NCI-H1436 (cell line): ENCODE measurements at regions not wholly inside any gene's neighbourhood (a gene's known extent, or its start where the extent isn't known, plus 50 kb on each side); places are given as distances from the start of the nearest gene placed in this dataset.
"Not testable (repeated sequence)": the region's sequence is repeated elsewhere in the genome, so short reads cannot be mapped to it uniquely, and the experiment has no call there.

Experiments used
- DNase-seq: peaks from one replicate; lab custom pipeline; 2025; lab: John Stamatoyannopoulos, UW

GRCh38 chr5:60517850-60518249 is 182.1 kb downstream of the DEPDC1B start:
- DNase-seq: no peak

- no peak for DNase-seq
Measured at GRCh38 chr5:60517094-60517694, 182.8 kb downstream of the DEPDC1B start.

- DNase-seq: no peak
Measured at GRCh38 chr5:60516688-60517087, 183.3 kb downstream of the DEPDC1B start.

- no peak for DNase-seq
Measured at GRCh38 chr5:60514152-60514551, 185.8 kb downstream of the DEPDC1B start.

GRCh38 chr5:60512117-60512516 is 187.8 kb downstream of the DEPDC1B start:
- no peak for DNase-seq

- DNase-seq: no peak
Measured at GRCh38 chr5:60510663-60511062, 189.3 kb downstream of the DEPDC1B start.

GRCh38 chr5:60510049-60510448 is 189.9 kb downstream of the DEPDC1B start:
- DNase-seq: no peak

GRCh38 chr5:60509519-60509918 is 190.4 kb downstream of the DEPDC1B start:
- DNase-seq: no peak

GRCh38 chr5:60507687-60508086 is 192.3 kb downstream of the DEPDC1B start:
- DNase-seq: no peak

GRCh38 chr5:60505373-60506171 is 194.4 kb downstream of the DEPDC1B start:
- no peak for DNase-seq

GRCh38 chr5:60504342-60504741 is 195.6 kb downstream of the DEPDC1B start:
- no peak for DNase-seq

- DNase-seq: no peak
Measured at GRCh38 chr5:60503771-60504170, 196.2 kb downstream of the DEPDC1B start.

- DNase-seq: no peak
Measured at GRCh38 chr5:60497706-60498500, 202.1 kb downstream of the DEPDC1B start.

- no peak for DNase-seq
Measured at GRCh38 chr5:60495644-60496520, 204.1 kb downstream of the DEPDC1B start.

- no peak for DNase-seq
Measured at GRCh38 chr5:60494635-60495034, 205.3 kb downstream of the DEPDC1B start.

GRCh38 chr5:60494144-60494543 is 205.8 kb downstream of the DEPDC1B start:
- no peak for DNase-seq

GRCh38 chr5:60493372-60493771 is 206.6 kb downstream of the DEPDC1B start:
- no peak for DNase-seq

GRCh38 chr5:60492958-60493357 is 207.0 kb downstream of the DEPDC1B start:
- no peak for DNase-seq

- not testable (repeated sequence) for DNase-seq
Measured at GRCh38 chr5:60492358-60492757, 207.6 kb downstream of the DEPDC1B start.

GRCh38 chr5:60490597-60491166 is 209.3 kb downstream of the DEPDC1B start:
- no peak for DNase-seq

GRCh38 chr5:60489856-60490255 is 210.1 kb downstream of the DEPDC1B start:
- DNase-seq: no peak

- DNase-seq: no peak
Measured at GRCh38 chr5:60489377-60489776, 210.6 kb downstream of the DEPDC1B start.
